Central memory CD8-positive, alpha-beta T cell (primary cell): ENCODE measurements at regions not wholly inside any gene's neighbourhood (a gene's known extent, or its start where the extent isn't known, plus 50 kb on each side); places are given as distances from the start of the nearest gene placed in this dataset.

Experiments used
- ATAC-seq: fragments of 150-1000 bp; cut with Tn5 transposase; replicated peaks from 2 replicates; pipeline ENCODE4 v1.10.0; 2022; ENCODE audit warnings: mild to moderate bottlenecking, moderate FRiP score, moderate number of reproducible peaks; ENCODE audit not compliant: poor library complexity, severe bottlenecking; ENCODE audit errors: extremely low read depth
- DNase-seq, 2 donors: peaks; one replicate each; pipeline ENCODE4 v3.0.0; 2021; ENCODE audit warnings: low spot score in 2 of 2
- H3K27ac Mint-ChIP-seq: one replicate; pipeline ENCODE4 v1.8.0; 2022; ENCODE audit warnings: low read depth, mild to moderate bottlenecking, moderate library complexity, mixed read lengths
- H3K27me3 Mint-ChIP-seq: one replicate; pipeline ENCODE4 v1.8.0; 2022; ENCODE audit warnings: mixed read lengths
- H3K36me3 Mint-ChIP-seq: one replicate; pipeline ENCODE4 v1.8.0; 2022; ENCODE audit warnings: mild to moderate bottlenecking, moderate library complexity, mixed read lengths; ENCODE audit not compliant: insufficient read depth
- H3K4me1 Mint-ChIP-seq: one replicate; pipeline ENCODE4 v1.8.0; 2022; ENCODE audit warnings: mixed read lengths
- H3K4me3 Mint-ChIP-seq: one replicate; pipeline ENCODE4 v1.8.0; 2022; ENCODE audit warnings: mild to moderate bottlenecking, moderate library complexity, mixed read lengths
- H3K9me3 Mint-ChIP-seq: one replicate; pipeline ENCODE4 v1.8.0; 2022; ENCODE audit warnings: mixed read lengths

DNA sequence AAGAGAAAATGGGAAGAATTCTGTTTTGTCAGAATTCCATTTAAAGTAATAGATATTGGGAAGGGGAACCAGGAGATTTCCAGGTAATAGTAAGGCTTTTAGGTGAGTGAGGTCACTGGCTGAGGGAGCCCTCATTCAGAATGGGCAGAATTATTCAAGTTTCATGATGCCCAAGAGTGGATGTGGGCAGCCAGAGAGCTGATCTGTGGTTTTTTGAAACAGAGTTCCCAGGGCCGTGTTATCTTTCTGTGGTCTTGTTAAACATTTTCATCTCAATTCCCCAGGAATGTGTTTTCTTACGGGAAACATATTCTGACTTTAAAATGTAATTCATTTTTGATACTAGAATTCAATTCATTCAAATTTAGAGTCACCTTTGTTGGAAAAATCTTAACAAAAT, 182.0 kb upstream of the AADAT start:
- no peaks in the 10 kb centered on the region for H3K36me3 Mint-ChIP-seq
- no peaks in the 10 kb centered on the region for H3K27me3 Mint-ChIP-seq
- H3K9me3 Mint-ChIP-seq: no peaks in the 10 kb centered on the region

DNA sequence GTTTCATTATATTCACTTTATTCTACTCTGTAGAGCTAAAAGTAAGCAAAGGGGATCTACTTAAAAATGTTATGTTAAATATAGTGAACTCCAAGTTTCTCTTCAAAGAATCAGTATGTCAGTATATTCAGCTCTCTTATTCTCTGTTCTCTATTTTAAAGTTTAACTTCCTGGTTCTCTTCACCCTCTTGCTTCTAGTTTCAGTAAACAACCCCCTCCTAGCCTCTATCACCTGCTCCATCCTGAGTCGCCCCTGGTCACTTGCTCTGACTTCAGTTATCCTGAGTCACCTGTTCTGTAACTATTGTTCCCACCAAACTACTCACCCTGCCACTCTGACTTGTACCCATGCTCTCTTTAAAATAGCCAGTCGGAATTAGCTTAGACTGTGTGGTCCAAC, 180.9 kb upstream of the AADAT start:
- H3K27ac Mint-ChIP-seq: no peak overlapping the region
- no peaks in the 10 kb centered on the region for H3K4me1 Mint-ChIP-seq
- ATAC-seq (no peak), DNase-seq (no peak)
- H3K27me3 Mint-ChIP-seq: no peaks in the 10 kb centered on the region
- no peaks in the 10 kb centered on the region for H3K36me3 Mint-ChIP-seq
- H3K9me3 Mint-ChIP-seq: no peaks in the 10 kb centered on the region
- H3K4me3 Mint-ChIP-seq: no peak overlapping the region

More for the DNA sequence above, 182.0 kb upstream of the AADAT start:
- H3K27ac Mint-ChIP-seq: no peak overlapping the region
- no peak overlapping the region for H3K4me3 Mint-ChIP-seq
- DNase-seq (no peak), ATAC-seq (no peak)
- no peaks in the 10 kb centered on the region for H3K4me1 Mint-ChIP-seq

DNA sequence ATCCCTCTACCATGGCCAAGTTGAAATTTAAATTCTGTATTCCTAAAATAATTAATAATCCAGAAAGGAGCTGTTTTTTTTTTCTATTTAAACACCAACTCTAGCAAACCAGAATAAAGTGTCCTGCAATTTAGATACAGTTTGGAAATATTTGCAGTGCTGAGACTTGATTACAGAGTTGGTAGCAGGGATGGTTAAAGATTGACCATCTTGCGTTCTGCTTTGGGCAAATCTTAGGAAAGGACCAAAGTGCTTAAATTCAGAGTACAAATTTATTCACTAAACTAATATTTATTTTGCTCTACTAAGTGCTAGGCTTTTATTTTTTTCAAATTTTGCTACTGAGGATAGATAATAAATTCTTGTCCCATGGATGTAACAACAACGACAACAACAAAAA, 180.2 kb upstream of the AADAT start:
- H3K27ac Mint-ChIP-seq: no peak overlapping the region
- no peak overlapping the region for H3K4me3 Mint-ChIP-seq
- DNase-seq: no peak
- no peaks in the 10 kb centered on the region for H3K27me3 Mint-ChIP-seq
- no peaks in the 10 kb centered on the region for H3K36me3 Mint-ChIP-seq
- no peaks in the 10 kb centered on the region for H3K9me3 Mint-ChIP-seq
- no peak for ATAC-seq
- H3K4me1 Mint-ChIP-seq: no peaks in the 10 kb centered on the region

DNA sequence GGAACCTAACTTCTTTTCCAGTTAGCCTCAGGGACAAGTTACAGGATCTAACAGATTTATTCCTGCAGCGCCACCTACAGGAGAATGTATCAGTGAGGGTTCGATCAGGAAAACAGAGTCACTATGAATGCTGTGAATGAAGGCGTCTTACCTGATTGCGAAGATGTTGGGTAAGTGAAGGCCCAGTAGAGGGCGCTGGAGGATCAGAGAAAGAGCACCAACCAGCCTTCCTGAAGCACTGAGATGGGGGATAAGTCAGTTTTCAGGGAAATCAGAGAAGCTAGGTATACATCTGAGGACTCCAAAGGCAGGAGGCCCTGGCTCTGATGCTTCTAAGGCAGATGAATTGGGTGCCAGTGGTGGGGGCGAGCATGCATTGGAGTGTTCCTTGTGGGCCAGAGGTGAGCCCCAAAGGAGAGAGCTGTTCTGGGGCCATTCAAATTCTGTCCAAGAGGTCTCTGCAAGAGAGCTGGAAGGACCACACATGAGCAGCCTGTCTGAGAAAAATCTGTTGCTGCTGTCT, 169.9 kb upstream of the AADAT start:
- Mint-ChIP-seq H3K27ac (no peak overlapping the region), H3K4me1 (no peaks in the 10 kb centered on the region), H3K27me3 (no peaks in the 10 kb centered on the region), H3K9me3 (no peaks in the 10 kb centered on the region), H3K36me3 (no peaks in the 10 kb centered on the region), H3K4me3 (no peak overlapping the region)
- ATAC-seq (no peak), DNase-seq (no peak)

DNA sequence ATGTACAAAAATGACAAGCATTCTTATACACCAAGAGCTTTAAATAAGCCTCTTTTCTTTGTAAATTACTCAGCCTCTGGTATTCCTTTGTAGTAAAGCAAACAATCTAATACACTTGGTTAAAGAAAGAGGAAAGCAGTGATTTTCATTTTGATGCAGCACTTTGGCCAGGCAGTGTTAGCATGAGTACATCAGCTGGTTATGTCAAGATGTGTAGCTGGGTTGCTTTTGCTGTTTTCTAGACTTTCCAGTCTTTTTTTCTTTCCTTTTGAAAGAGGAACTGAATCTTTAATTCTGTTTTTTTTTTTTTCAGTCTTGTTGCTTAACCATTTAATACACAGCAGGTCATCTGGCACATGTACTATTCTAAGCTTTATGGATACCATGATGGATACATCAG, 167.1 kb upstream of the AADAT start:
- no peak for DNase-seq
- Mint-ChIP-seq H3K4me1 (no peaks in the 10 kb centered on the region), H3K4me3 (no peak overlapping the region), H3K36me3 (no peaks in the 10 kb centered on the region), H3K9me3 (no peaks in the 10 kb centered on the region), H3K27ac (no peak overlapping the region), H3K27me3 (no peaks in the 10 kb centered on the region)
- ATAC-seq: no peak

- H3K36me3 Mint-ChIP-seq: no peaks in the 10 kb centered on the region
- H3K4me1 Mint-ChIP-seq: no peaks in the 10 kb centered on the region
- H3K9me3 Mint-ChIP-seq: peaks cover 4% of the 10 kb centered on the region
- H3K4me3 Mint-ChIP-seq: no peak overlapping the region
- no peak for ATAC-seq
- H3K27ac Mint-ChIP-seq: no peak overlapping the region
- no peak for DNase-seq
- H3K27me3 Mint-ChIP-seq: no peaks in the 10 kb centered on the region
Observed at GRCh38 chr4:170248576-170248975, 158.8 kb upstream of the AADAT start.

DNA sequence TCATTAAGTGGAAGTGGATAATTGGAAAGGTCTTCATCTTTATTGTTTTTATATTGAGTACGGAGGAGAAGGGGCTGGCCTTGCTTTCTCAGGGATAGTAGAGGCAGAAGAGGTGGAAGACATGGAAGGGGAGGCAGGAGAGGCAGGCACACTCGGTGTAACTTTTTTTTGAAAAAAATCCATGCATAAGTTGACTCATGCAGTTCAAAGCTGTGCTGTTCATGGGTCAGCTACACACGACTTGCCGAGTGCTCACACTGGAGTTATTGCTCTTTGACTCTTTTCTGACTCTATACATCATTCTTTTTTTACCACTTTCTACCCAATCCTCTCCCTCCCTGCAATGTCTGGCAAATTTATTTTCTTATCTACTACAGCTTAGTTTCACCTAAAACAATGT, 158.3 kb upstream of the AADAT start:
- no peak for DNase-seq
- no peak overlapping the region for H3K27ac Mint-ChIP-seq
- no peaks in the 10 kb centered on the region for H3K36me3 Mint-ChIP-seq
- H3K9me3 Mint-ChIP-seq: peaks cover 4% of the 10 kb centered on the region
- no peak for ATAC-seq
- H3K27me3 Mint-ChIP-seq: no peaks in the 10 kb centered on the region
- no peaks in the 10 kb centered on the region for H3K4me1 Mint-ChIP-seq
- no peak overlapping the region for H3K4me3 Mint-ChIP-seq

GRCh38 chr4:170247596-170247995, 157.8 kb upstream of the AADAT start:
- Mint-ChIP-seq H3K9me3 (peaks cover 4% of the 10 kb centered on the region), H3K27ac (no peak overlapping the region), H3K27me3 (no peaks in the 10 kb centered on the region), H3K4me1 (no peaks in the 10 kb centered on the region), H3K36me3 (no peaks in the 10 kb centered on the region), H3K4me3 (no peak overlapping the region)
- DNase-seq (no peak), ATAC-seq (no peak)

- no peaks in the 10 kb centered on the region for H3K27me3 Mint-ChIP-seq
- ATAC-seq (no peak), DNase-seq (no peak)
- H3K27ac Mint-ChIP-seq: no peak overlapping the region
- H3K4me3 Mint-ChIP-seq: no peak overlapping the region
- peaks cover 13% of the 10 kb centered on the region for H3K9me3 Mint-ChIP-seq
- H3K36me3 Mint-ChIP-seq: no peaks in the 10 kb centered on the region
- H3K4me1 Mint-ChIP-seq: no peaks in the 10 kb centered on the region
Observed at GRCh38 chr4:170243662-170244288, 154.0 kb upstream of the AADAT start.

DNA sequence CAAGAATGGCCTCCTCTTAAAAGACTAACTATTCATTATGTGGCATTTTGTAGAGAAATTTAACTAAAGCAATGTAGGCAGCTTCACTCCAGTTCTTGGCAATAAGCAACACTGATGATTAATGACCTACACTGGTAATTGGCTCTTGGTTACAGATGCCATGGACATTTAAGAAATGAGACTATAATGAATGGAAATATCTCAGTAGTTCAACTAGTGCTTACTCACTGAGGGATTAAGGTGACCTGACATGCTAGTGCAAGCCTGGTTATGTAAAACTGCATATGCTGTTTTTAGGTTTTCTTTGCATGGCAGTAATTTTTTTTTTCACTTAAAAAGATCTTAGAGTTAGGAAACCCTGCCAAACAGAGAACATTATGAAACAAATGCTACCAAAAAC, 152.7 kb upstream of the AADAT start:
- H3K9me3 Mint-ChIP-seq: peaks cover 9% of the 10 kb centered on the region
- no peak for DNase-seq
- ATAC-seq: no peak

GRCh38 chr4:170234800-170235199, 145.0 kb upstream of the AADAT start:
- DNase-seq: no peak
- no peak overlapping the region for H3K4me3 Mint-ChIP-seq
- H3K27me3 Mint-ChIP-seq: no peaks in the 10 kb centered on the region
- no peak for ATAC-seq
- no peaks in the 10 kb centered on the region for H3K4me1 Mint-ChIP-seq
- H3K27ac Mint-ChIP-seq: no peak overlapping the region
- peaks cover 4% of the 10 kb centered on the region for H3K9me3 Mint-ChIP-seq
- H3K36me3 Mint-ChIP-seq: peaks cover 2% of the 10 kb centered on the region

More for the DNA sequence above, 152.7 kb upstream of the AADAT start:
- no peaks in the 10 kb centered on the region for H3K36me3 Mint-ChIP-seq
- H3K4me3 Mint-ChIP-seq: no peak overlapping the region
- no peaks in the 10 kb centered on the region for H3K27me3 Mint-ChIP-seq
- no peaks in the 10 kb centered on the region for H3K4me1 Mint-ChIP-seq
- H3K27ac Mint-ChIP-seq: no peak overlapping the region

DNA sequence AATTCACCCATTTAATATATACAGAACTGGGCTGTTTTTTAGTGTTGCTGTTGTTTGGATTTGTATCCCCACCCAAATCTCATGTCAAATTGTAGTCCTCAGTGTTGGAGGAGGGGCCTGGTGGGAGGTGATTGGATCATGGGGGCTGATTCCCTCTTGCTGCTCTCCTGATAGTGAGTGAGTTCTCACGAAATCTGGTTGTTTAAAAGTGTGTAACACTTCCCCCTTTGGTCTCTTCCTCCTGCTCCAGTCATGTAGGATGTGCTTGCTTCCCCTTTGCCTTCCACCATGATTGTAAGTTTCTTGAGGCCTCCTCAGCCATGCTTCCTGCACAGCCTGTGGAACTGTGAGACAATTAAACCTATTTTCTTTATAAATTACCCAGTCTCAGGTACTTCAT, 141.6 kb upstream of the AADAT start:
- Mint-ChIP-seq H3K4me1 (no peaks in the 10 kb centered on the region), H3K36me3 (peaks cover 2% of the 10 kb centered on the region), H3K4me3 (no peak overlapping the region), H3K27ac (no peak overlapping the region), H3K27me3 (no peaks in the 10 kb centered on the region), H3K9me3 (peaks cover 4% of the 10 kb centered on the region)
- DNase-seq (no peak), ATAC-seq (no peak)

DNA sequence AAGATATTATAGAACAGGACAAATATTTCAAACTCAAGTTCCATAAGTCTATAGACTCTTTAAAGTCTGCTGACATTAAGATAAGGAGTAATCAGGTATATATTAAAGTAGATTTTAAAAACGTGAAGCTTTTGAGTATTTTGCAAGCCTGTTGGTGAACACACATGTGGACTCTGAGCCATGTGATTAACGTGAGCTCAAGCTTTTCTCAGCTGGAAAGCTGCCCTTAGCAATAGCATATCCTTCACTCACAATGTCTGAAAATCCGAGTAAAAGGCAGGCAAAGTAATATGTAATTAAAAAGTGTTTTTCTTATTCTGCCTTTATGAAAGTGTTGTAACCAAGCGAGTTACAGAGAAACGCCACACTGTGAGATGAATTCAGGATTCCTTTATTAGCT, 140.5 kb upstream of the AADAT start:
- DNase-seq (no peak), ATAC-seq (no peak)
- Mint-ChIP-seq H3K4me1 (no peaks in the 10 kb centered on the region), H3K4me3 (no peak overlapping the region), H3K27ac (no peak overlapping the region), H3K9me3 (peaks cover 4% of the 10 kb centered on the region), H3K27me3 (no peaks in the 10 kb centered on the region), H3K36me3 (peaks cover 2% of the 10 kb centered on the region)
